DOHH2 (cell line): ENCODE measurements at regions not wholly inside any gene's neighbourhood (a gene's known extent, or its start where the extent isn't known, plus 50 kb on each side); places are given as distances from the start of the nearest gene placed in this dataset.

Source experiments
- H3F3A ChIP-seq: fragments of 200-600 bp; sonication (generic), shearing (Covaris generic); 2 replicates; pipeline ENCODE4 v1.6.0; 2016; ENCODE audit warnings: antibody characterized with exemption, mild to moderate bottlenecking; ENCODE audit not compliant: control insufficient read depth, insufficient read depth
- H3K27ac ChIP-seq: fragments of 200-600 bp; sonication (generic); 2 replicates; pipeline ENCODE4 v1.5.1; 2014; ENCODE audit warnings: low read depth, mild to moderate bottlenecking, low read length, moderate library complexity
- H3K27me3 ChIP-seq: fragments of 200-600 bp; sonication (generic); 2 replicates; pipeline ENCODE4 v1.6.1; 2014; ENCODE audit warnings: mild to moderate bottlenecking, low read length, mixed read lengths; ENCODE audit not compliant: control insufficient read depth
- H3K36me3 ChIP-seq: fragments of 200-600 bp; sonication (generic); 2 replicates; pipeline ENCODE4 v1.6.1; 2014; ENCODE audit warnings: mild to moderate bottlenecking, low read length, moderate library complexity, mixed read lengths; ENCODE audit not compliant: control insufficient read depth
- H3K4me1 ChIP-seq: fragments of 200-600 bp; sonication (generic); 2 replicates; pipeline ENCODE4 v1.6.1; 2014; ENCODE audit warnings: mild to moderate bottlenecking, low read length, mixed read lengths; ENCODE audit not compliant: control insufficient read depth
- H3K4me2 ChIP-seq: fragments of 200-600 bp; sonication (generic); 2 replicates; pipeline ENCODE4 v1.6.0; 2014; ENCODE audit warnings: mild to moderate bottlenecking, low read length, moderate library complexity
- H3K4me3 ChIP-seq: fragments of 200-600 bp; sonication (generic); 2 replicates; pipeline ENCODE4 v1.5.1; 2014; ENCODE audit warnings: mild to moderate bottlenecking, low read length, mixed read lengths
- H3K79me2 ChIP-seq: fragments of 200-600 bp; sonication (generic); 2 replicates; pipeline ENCODE4 v1.6.1; 2014; ENCODE audit warnings: mild to moderate bottlenecking, low read length, mixed read lengths; ENCODE audit not compliant: control insufficient read depth
- H3K9me2 ChIP-seq: fragments of 200-600 bp; sonication (generic); replicated peaks from 2 replicates; pipeline ENCODE4 v1.6.1; 2014; ENCODE audit warnings: mild to moderate bottlenecking, low read length, mixed read lengths; ENCODE audit not compliant: control insufficient read depth
- H3K9me3 ChIP-seq: fragments of 200-600 bp; sonication (generic); 2 replicates; pipeline ENCODE4 v1.6.1; 2014; ENCODE audit warnings: antibody characterized with exemption, low read length, mixed read lengths; ENCODE audit not compliant: control insufficient read depth, insufficient read depth
- H4K20me1 ChIP-seq: fragments of 200-600 bp; sonication (generic); 2 replicates; pipeline ENCODE4 v1.6.0; 2014; ENCODE audit warnings: low read depth, mild to moderate bottlenecking, antibody characterized with exemption, low read length, moderate library complexity; ENCODE audit not compliant: control insufficient read depth, insufficient read depth
- CTCF ChIP-seq: fragments of 200-600 bp; sonication (generic); IDR thresholded peaks from one replicate; pipeline ENCODE4 v1.5.1; 2014; ENCODE audit warnings: antibody characterized with exemption, mild to moderate bottlenecking, low read depth, low read length; ENCODE audit not compliant: poor library complexity, severe bottlenecking
- EZH2phosphoT487 ChIP-seq: fragments of 200-600 bp; sonication (generic); IDR thresholded peaks from 2 replicates; pipeline ENCODE4 v1.6.1; 2017; ENCODE audit warnings: borderline replicate concordance, mild to moderate bottlenecking, antibody characterized with exemption, low read length, moderate library complexity, mixed read lengths

- Histone ChIP-seq H3F3A (no peaks in the 10 kb centered on the region), H4K20me1 (no peaks in the 10 kb centered on the region), H3K9me2 (no peaks in the 10 kb centered on the region), H3K36me3 (no peaks in the 10 kb centered on the region), H3K4me2 (no peak overlapping the region), H3K4me3 (no peak overlapping the region), H3K9me3 (no peaks in the 10 kb centered on the region), H3K4me1 (no peaks in the 10 kb centered on the region), H3K27ac (no peak overlapping the region), H3K79me2 (no peaks in the 10 kb centered on the region), H3K27me3 (no peaks in the 10 kb centered on the region)
- TF ChIP-seq CTCF (no peak), EZH2phosphoT487 (no peak)
Observed at GRCh38 chr3:104745313-104745712, 621.4 kb upstream of the ALCAM start.

- Histone ChIP-seq H3K36me3 (no peaks in the 10 kb centered on the region), H3K4me1 (no peaks in the 10 kb centered on the region), H4K20me1 (no peaks in the 10 kb centered on the region), H3K79me2 (no peaks in the 10 kb centered on the region), H3K27me3 (no peaks in the 10 kb centered on the region), H3K4me3 (no peak overlapping the region), H3K9me3 (no peaks in the 10 kb centered on the region), H3F3A (no peaks in the 10 kb centered on the region), H3K27ac (no peak overlapping the region), H3K4me2 (no peak overlapping the region), H3K9me2 (no peaks in the 10 kb centered on the region)
- no peak for TF ChIP-seq CTCF
- no peak for TF ChIP-seq EZH2phosphoT487
Observed at GRCh38 chr3:104746056-104746455, 620.7 kb upstream of the ALCAM start.

- Histone ChIP-seq H3K4me3 (no peak overlapping the region), H3K9me2 (no peaks in the 10 kb centered on the region), H3K27ac (no peak overlapping the region), H3K4me1 (no peaks in the 10 kb centered on the region), H3K4me2 (no peak overlapping the region), H3K27me3 (no peaks in the 10 kb centered on the region), H3F3A (no peaks in the 10 kb centered on the region), H3K9me3 (no peaks in the 10 kb centered on the region), H3K36me3 (no peaks in the 10 kb centered on the region), H3K79me2 (no peaks in the 10 kb centered on the region), H4K20me1 (no peaks in the 10 kb centered on the region)
- TF ChIP-seq EZH2phosphoT487 = no peak
- no peak for TF ChIP-seq CTCF
Observed at GRCh38 chr3:104750581-104750980, 616.1 kb upstream of the ALCAM start.

- Histone ChIP-seq H3K27me3 (no peaks in the 10 kb centered on the region), H3K27ac (no peak overlapping the region), H3K4me2 (no peak overlapping the region), H3K9me3 (peaks cover 3% of the 10 kb centered on the region; the same call in 1 of the 2 replicates), H3K36me3 (no peaks in the 10 kb centered on the region), H3K4me1 (no peaks in the 10 kb centered on the region), H4K20me1 (no peaks in the 10 kb centered on the region), H3K4me3 (no peak overlapping the region), H3F3A (no peaks in the 10 kb centered on the region), H3K9me2 (no peaks in the 10 kb centered on the region), H3K79me2 (no peaks in the 10 kb centered on the region)
- TF ChIP-seq CTCF (no peak), EZH2phosphoT487 (no peak)
Observed at GRCh38 chr3:104755791-104756190, 610.9 kb upstream of the ALCAM start.
